Right atrium auricular region (tissue), 2 donors: ENCODE measurements at regions not wholly inside any gene's neighbourhood (a gene's known extent, or its start where the extent isn't known, plus 50 kb on each side); places are given as distances from the start of the nearest gene placed in this dataset.

Source experiments
- DNase-seq: peaks from one replicate; pipeline ENCODE4 v3.0.0-alpha.2; 2019; ENCODE audit warnings: low spot score
- H3K27ac ChIP-seq, 2 donors: fragments of 200-600 bp; sonication (generic); 1 replicate in 1 of 2; 2 replicates in 1 of 2; pipeline ENCODE4 v1.5.1; 2016 to 2019
- H3K27me3 ChIP-seq, 2 donors: fragments of 200-600 bp; sonication (generic); one replicate each; pipeline versions ENCODE4 v1.5.1 to v1.6.0; 2017 to 2019
- H3K36me3 ChIP-seq: fragments of 200-600 bp; sonication (generic); one replicate; pipeline ENCODE4 v1.5.1; 2016
- H3K4me1 ChIP-seq, 2 donors: fragments of 200-600 bp; sonication (generic); one replicate each; pipeline versions ENCODE4 v1.5.1 to v1.6.0; 2017 to 2019
- H3K4me3 ChIP-seq, 2 donors: fragments of 200-600 bp; sonication (generic); 1 replicate in 1 of 2; 2 replicates in 1 of 2; pipeline ENCODE4 v1.5.1; 2017 to 2019; ENCODE audit warnings: mild to moderate bottlenecking in 1 of 2, moderate library complexity in 1 of 2
- H3K9me3 ChIP-seq, 2 donors: fragments of 200-600 bp; sonication (generic); one replicate each; pipeline ENCODE4 v1.5.1; 2019
- TF ChIP-seq, protein P1 (sequence below), 2 donors: fragments of 200-600 bp; sonication (generic); IDR thresholded peaks; one replicate each; pipeline ENCODE4 v1.5.1; 2019; ENCODE audit warnings: antibody characterized with exemption in 2 of 2

DNA sequence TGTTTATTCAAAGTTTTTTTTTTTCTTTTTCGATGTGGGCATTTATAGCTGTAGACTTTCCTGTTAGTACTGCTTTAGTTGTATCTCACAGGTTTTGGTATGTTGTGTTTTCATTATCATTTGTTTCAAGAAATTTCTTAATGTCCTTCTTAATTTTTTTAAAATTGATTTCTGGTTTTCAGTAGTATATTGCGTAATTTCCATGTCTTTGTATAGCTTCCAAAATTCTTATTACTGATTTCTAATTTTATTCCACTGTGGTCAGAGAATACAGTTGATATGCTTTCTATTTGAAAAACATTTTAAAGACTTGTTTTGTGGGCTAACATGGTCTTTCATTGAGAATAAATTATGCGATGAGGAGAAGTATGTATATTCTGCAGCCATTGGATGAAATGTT lies 463.2 kb upstream of the B3GALT2 start:
- Histone ChIP-seq H3K27ac (no peak overlapping the region), H3K4me1 (no peaks in the 10 kb centered on the region), H3K9me3 (peaks cover 7 to 40% of the 10 kb centered on the region in 2 donors), H3K27me3 (no peaks in the 10 kb centered on the region), H3K36me3 (no peaks in the 10 kb centered on the region), H3K4me3 (no peak overlapping the region)
- no peak for DNase-seq
- TF ChIP-seq, protein P1, sequence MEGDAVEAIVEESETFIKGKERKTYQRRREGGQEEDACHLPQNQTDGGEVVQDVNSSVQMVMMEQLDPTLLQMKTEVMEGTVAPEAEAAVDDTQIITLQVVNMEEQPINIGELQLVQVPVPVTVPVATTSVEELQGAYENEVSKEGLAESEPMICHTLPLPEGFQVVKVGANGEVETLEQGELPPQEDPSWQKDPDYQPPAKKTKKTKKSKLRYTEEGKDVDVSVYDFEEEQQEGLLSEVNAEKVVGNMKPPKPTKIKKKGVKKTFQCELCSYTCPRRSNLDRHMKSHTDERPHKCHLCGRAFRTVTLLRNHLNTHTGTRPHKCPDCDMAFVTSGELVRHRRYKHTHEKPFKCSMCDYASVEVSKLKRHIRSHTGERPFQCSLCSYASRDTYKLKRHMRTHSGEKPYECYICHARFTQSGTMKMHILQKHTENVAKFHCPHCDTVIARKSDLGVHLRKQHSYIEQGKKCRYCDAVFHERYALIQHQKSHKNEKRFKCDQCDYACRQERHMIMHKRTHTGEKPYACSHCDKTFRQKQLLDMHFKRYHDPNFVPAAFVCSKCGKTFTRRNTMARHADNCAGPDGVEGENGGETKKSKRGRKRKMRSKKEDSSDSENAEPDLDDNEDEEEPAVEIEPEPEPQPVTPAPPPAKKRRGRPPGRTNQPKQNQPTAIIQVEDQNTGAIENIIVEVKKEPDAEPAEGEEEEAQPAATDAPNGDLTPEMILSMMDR (IDR thresholded peaks at IDR 0.05) = no peak

DNA sequence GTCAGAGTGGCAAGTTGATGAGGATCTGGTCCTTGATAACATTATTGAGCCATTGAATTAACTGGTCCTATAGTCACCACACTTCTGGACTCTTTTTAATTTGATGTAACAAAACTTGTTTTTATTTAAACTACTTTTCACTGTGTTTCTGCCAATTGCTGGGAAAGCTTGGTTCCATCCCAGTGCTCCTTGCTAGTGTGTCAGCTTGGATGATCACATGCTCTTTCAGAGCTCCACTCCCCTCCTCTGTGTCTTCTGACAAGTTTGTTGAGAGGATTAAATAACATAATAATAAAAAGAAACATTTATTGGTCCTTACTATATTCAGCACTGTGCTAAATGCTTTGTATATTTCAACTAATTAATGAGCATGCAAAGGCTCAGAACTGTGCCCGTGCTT lies 448.5 kb upstream of the B3GALT2 start:
- no peaks in the 10 kb centered on the region for H3K4me1 ChIP-seq
- no peaks in the 10 kb centered on the region for H3K36me3 ChIP-seq
- no peak overlapping the region for H3K4me3 ChIP-seq
- TF ChIP-seq, protein P1 (IDR thresholded peaks at IDR 0.05) = no peak
- H3K27me3 ChIP-seq = no peaks in the 10 kb centered on the region
- H3K27ac ChIP-seq = no peak overlapping the region
- DNase-seq = no peak
- no peaks in the 10 kb centered on the region for H3K9me3 ChIP-seq

DNA sequence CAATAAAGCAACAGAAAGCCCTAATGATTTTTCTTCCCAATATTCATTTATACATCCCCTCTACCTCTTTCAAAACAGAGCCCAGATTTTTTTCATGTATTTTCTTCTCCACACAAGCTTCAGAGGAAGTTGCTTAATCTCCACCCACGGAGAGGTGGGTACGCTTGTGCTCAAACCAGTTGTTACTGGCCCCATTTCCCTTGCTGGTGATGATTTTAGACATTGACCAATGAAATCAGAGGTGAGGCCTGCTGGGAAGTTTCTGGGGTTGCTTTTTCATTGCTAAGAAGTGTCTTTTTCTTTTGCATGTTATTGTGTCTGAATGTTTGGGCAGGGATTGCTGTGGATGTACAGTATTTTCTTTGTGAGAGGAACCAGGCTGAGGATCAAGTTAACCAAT lies 448.1 kb upstream of the B3GALT2 start:
- TF ChIP-seq, protein P1 (IDR thresholded peaks at IDR 0.05) = no peak
- no peak for DNase-seq
- Histone ChIP-seq H3K4me3 (no peak overlapping the region), H3K4me1 (no peaks in the 10 kb centered on the region), H3K27ac (no peak overlapping the region), H3K9me3 (no peaks in the 10 kb centered on the region), H3K36me3 (no peaks in the 10 kb centered on the region), H3K27me3 (no peaks in the 10 kb centered on the region)

DNA sequence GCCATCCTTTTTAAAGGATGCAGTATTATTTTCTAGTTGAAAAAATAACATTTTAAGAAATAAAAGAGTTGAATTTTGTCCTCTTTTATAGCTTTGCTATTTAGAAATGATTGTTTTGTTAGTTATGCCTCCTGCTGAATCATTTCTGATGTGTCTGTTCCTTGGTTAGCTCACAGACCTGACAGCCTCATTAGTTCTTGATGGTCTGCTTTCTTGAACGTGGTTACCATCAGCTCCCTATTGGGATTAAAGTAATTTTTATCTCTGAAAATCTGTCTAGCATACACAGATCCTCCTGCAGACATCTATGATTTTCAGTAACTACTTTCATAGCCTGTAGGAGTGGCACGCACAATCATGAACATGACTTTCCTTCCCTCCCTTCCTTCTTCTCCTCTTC lies 447.6 kb upstream of the B3GALT2 start:
- H3K27ac ChIP-seq = no peak overlapping the region
- TF ChIP-seq, protein P1 (IDR thresholded peaks at IDR 0.05) = no peak
- no peaks in the 10 kb centered on the region for H3K27me3 ChIP-seq
- no peaks in the 10 kb centered on the region for H3K9me3 ChIP-seq
- H3K4me1 ChIP-seq = no peaks in the 10 kb centered on the region
- H3K4me3 ChIP-seq = no peak overlapping the region
- H3K36me3 ChIP-seq = no peaks in the 10 kb centered on the region
- no peak for DNase-seq

DNA sequence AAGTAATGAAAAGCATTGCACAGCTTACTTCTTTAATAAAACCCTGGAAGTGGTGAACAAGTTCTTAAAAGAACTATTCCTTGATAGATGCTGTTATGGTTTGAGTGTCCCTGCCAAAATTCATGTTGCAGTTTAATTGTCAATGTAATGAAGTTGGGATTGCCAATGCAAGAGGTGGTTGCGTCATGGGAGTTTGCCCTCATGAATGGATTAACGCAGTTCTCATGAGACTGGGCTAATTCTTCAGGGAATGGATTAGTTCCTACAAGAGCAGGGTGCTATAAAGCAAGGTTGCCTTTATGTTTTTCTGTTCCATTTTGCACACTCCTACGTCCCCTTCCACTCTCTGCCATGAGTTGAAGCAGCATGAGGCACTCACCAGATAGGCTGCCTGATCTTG lies 446.7 kb upstream of the B3GALT2 start:
- no peak for DNase-seq
- no peaks in the 10 kb centered on the region for H3K27me3 ChIP-seq
- no peaks in the 10 kb centered on the region for H3K9me3 ChIP-seq
- TF ChIP-seq, protein P1 (IDR thresholded peaks at IDR 0.05) = no peak
- H3K27ac ChIP-seq = no peak overlapping the region
- no peak overlapping the region for H3K4me3 ChIP-seq
- no peaks in the 10 kb centered on the region for H3K4me1 ChIP-seq
- no peaks in the 10 kb centered on the region for H3K36me3 ChIP-seq

DNA sequence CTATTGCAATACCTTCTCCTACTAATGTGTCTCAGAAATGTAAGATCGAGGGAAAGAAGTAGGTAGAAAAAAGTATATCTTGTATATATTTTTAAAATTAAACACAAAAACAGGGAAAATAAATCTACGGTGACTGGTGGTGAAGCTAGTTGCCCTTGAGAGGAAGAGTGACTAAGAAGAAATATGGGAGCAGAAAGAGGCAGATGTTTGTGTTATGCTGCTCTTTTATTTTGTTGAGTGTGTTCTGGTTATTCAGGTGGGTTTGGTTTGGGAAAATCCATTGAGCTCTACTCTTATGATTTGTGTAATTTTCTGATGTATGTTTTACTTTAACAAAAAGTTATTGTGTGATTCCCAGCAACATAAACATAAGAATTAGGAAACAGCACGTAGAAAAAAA lies 444.9 kb upstream of the B3GALT2 start:
- TF ChIP-seq, protein P1 (IDR thresholded peaks at IDR 0.05) = no peak

More for the DNA sequence above, 444.9 kb upstream of the B3GALT2 start:
- no peak for DNase-seq
- Histone ChIP-seq H3K27me3 (no peaks in the 10 kb centered on the region), H3K27ac (no peak overlapping the region), H3K4me3 (no peak overlapping the region), H3K9me3 (no peaks in the 10 kb centered on the region), H3K36me3 (no peaks in the 10 kb centered on the region), H3K4me1 (no peaks in the 10 kb centered on the region)
